Heart right ventricle (tissue), 16 donors: ENCODE measurements at regions not wholly inside any gene's neighbourhood (a gene's known extent, or its start where the extent isn't known, plus 50 kb on each side); places are given as distances from the start of the nearest gene placed in this dataset.

Source experiments
- ATAC-seq, 8 donors: fragments of 200-7000 bp; cut with Tn5 transposase; one replicate each; pipeline ENCODE4 v1.9.1; 2020; ENCODE audit warnings: mild to moderate bottlenecking in 8 of 8, moderate library complexity in 8 of 8, moderate number of reproducible peaks in 1 of 8
- DNase-seq, 2 donors: peaks; one replicate each; pipeline ENCODE4 v3.0.0-alpha.2; 2020
- H3K27ac ChIP-seq, 10 donors: fragments of 200-600 bp; sonication (generic) in 2 of 10; one replicate each; pipeline versions ENCODE4 v1.5.0 to v1.8.0; 2020 to 2022; ENCODE audit warnings: mild to moderate bottlenecking in 3 of 10
- H3K27me3 ChIP-seq, 7 donors: fragments of 200-600 bp; one replicate each; pipeline ENCODE4 v1.8.0; 2021 to 2022; ENCODE audit warnings: mild to moderate bottlenecking in 2 of 7
- H3K36me3 ChIP-seq, 9 donors: fragments of 200-600 bp; sonication (generic) in 1 of 9; one replicate each; pipeline versions ENCODE4 v1.5.0 to v1.8.0; 2020 to 2022; ENCODE audit warnings: mild to moderate bottlenecking in 2 of 9
- H3K4me1 ChIP-seq, 9 donors: fragments of 200-600 bp; sonication (generic) in 1 of 9; one replicate each; pipeline versions ENCODE4 v1.5.0 to v1.8.0; 2020 to 2022; ENCODE audit warnings: mild to moderate bottlenecking in 4 of 9
- H3K4me3 ChIP-seq, 10 donors: fragments of 200-600 bp; sonication (generic) in 2 of 10; one replicate each; pipeline versions ENCODE4 v1.5.0 to v1.8.0; 2020 to 2022; ENCODE audit warnings: mild to moderate bottlenecking in 7 of 10, moderate library complexity in 2 of 10
- H3K9me3 ChIP-seq, 11 donors: fragments of 200-600 bp in 10 of 11; sonication (generic) in 2 of 11; one replicate each; pipeline versions ENCODE4 v1.5.0 to v1.8.0; 2013 to 2022; ENCODE audit warnings: mild to moderate bottlenecking in 2 of 11, control low read depth in 1 of 11, moderate library complexity in 1 of 11
- CTCF ChIP-seq, 9 donors: fragments of 200-600 bp; sonication (generic) in 2 of 9; IDR thresholded peaks; one replicate each; pipeline versions ENCODE4 v1.5.0 to v1.8.0; 2021 to 2022; ENCODE audit warnings: antibody characterized with exemption in 9 of 9, mild to moderate bottlenecking in 5 of 9, moderate library complexity in 1 of 9
- WGBS, 2 donors: extraction: QIAGEN DNeasy Blood & Tissue Kit; methylation state at CpG; one replicate each; pipeline ENCODE4 v1.1.7; 2013; ENCODE audit warnings: inconsistent platforms in 1 of 2; 5-methylcytosine and 5-hydroxymethylcytosine counted together
- intact Hi-C, 10 donors: fragments of 100-400 bp; cut with DNase I; formaldehyde crosslinking; loops; one replicate each; pipeline versions ENCODE4 v1.11.1 to v1.14.2; 2022
- donor health status: Arrhythmogenic right ventricular cardiomyopathy.
- donor health status: ischemic (EF 13 %, LVEDD 7.1; RV severe dilation, severe dysfunction).
- donor health status: healthy with polysubstance abuse.
- donor health status: DM: no; HTN: yes; CAD: no.
- donor health status: DM: no; HTN: no; CAD: no.
- donor health status: ischemic (EF 25% LVEDD 6.9; RV normal size, moderate dysfunction).
- donor health status: ischemic (EF 25% LVEDD 5.7; RV mildly dilated, moderate dysfunction).
- donor health status: healthy.
- donor health status: DM: yes; HTN: yes; CAD: no.
- donor health status: Ischemic cardiomyopathy.
- donor health status: ischemic (EF 35%, LVEDD 5.7; RV mildly dilated, moderate dysfunction).
- donor health status: nonischemic (EF 11% LVEDD 7.7; RV severe dilation, severe dysfunction).
- donor health status: DM: yes; HTN: yes; CAD: no.
- donor health status: PGD.
- donor health status: ischemic (EF 29% LVEDD 5.4; RV normal size, mild dysfunction).
- donor health status: nonischemic (EF 23%, LVEDD 6.1; RV moderate dilation, normal function).

- no peaks in the 10 kb centered on the region for H3K4me1 ChIP-seq
- H3K9me3 ChIP-seq, result peaks cover 0 to 9% (median 0%) of the 10 kb centered on the region in 11 donors
- intact Hi-C loops, result no loop called here
- H3K4me3 ChIP-seq, result no peak overlapping the region
- H3K27ac ChIP-seq, result no peak overlapping the region
- 54 to 57% methylated on average over 5 of the region's 5 CpGs for WGBS, 2 donors
- no peaks in the 10 kb centered on the region for H3K27me3 ChIP-seq
- ATAC-seq (peak in 4 of 8 donors; percentile 31 to 42 (median 38)), DNase-seq (no peak)
- TF ChIP-seq CTCF (IDR thresholded peaks at IDR 0.05), result no peak
- no peaks in the 10 kb centered on the region for H3K36me3 ChIP-seq
Measured at GRCh38 chr2:3051266-3051665, 326.4 kb downstream of the EIPR1 start.

- Histone ChIP-seq H3K9me3 (no peaks in the 10 kb centered on the region), H3K4me1 (peaks cover 0 to 20% (median 10%) of the 10 kb centered on the region in 9 donors), H3K4me3 (no peak overlapping the region), H3K27ac (no peak overlapping the region), H3K36me3 (no peaks in the 10 kb centered on the region), H3K27me3 (peaks cover 0 to 14% (median 0%) of the 10 kb centered on the region in 7 donors)
- 79 to 81% methylated on average over 14 of the region's 14 CpGs for WGBS, 2 donors
- ATAC-seq (no peak), DNase-seq (no peak)
- TF ChIP-seq CTCF (IDR thresholded peaks at IDR 0.05), result no peak
- intact Hi-C loops, result no loop called here
Measured at GRCh38 chr2:3046170-3046865, 331.3 kb downstream of the EIPR1 start.

GRCh38 chr2:3045318-3045921 lies 332.2 kb downstream of the EIPR1 start:
- DNase-seq (no peak), ATAC-seq (no peak)
- no peaks in the 10 kb centered on the region for H3K36me3 ChIP-seq
- no peak for TF ChIP-seq CTCF (IDR thresholded peaks at IDR 0.05)
- intact Hi-C loops, result no loop called here
- WGBS, 2 donors, result 92 to 93% methylated on average over 10 of the region's 10 CpGs
- peaks cover 0 to 29% (median 10%) of the 10 kb centered on the region in 9 donors for H3K4me1 ChIP-seq
- H3K27ac ChIP-seq, result no peak overlapping the region
- H3K9me3 ChIP-seq, result no peaks in the 10 kb centered on the region
- peaks cover 0 to 14% (median 0%) of the 10 kb centered on the region in 7 donors for H3K27me3 ChIP-seq
- H3K4me3 ChIP-seq, result no peak overlapping the region

- Histone ChIP-seq H3K27me3 (peaks cover 0 to 16% (median 0%) of the 10 kb centered on the region in 7 donors), H3K27ac (no peak overlapping the region), H3K9me3 (no peaks in the 10 kb centered on the region), H3K4me3 (no peak overlapping the region), H3K4me1 (peaks cover 0 to 29% (median 10%) of the 10 kb centered on the region in 9 donors), H3K36me3 (no peaks in the 10 kb centered on the region)
- 80 to 84% methylated on average over 15 of the region's 15 CpGs for WGBS, 2 donors
- DNase-seq, result no peak
- intact Hi-C loops, result no loop called here
- ATAC-seq, result no peak
- no peak for TF ChIP-seq CTCF (IDR thresholded peaks at IDR 0.05)
Measured at GRCh38 chr2:3044587-3045317, 332.9 kb downstream of the EIPR1 start.
